C4-2B (cell line): ENCODE measurements at regions not wholly inside any gene's neighbourhood (a gene's known extent, or its start where the extent isn't known, plus 50 kb on each side); places are given as distances from the start of the nearest gene placed in this dataset.

Experiments
- H3K27ac ChIP-seq: fragments of 450-650 bp; 2 replicates; pipeline ENCODE4 v1.5.1; 2017
- CTCF ChIP-seq: fragments of 450-650 bp; conservative IDR thresholded peaks from 2 replicates; pipeline ENCODE4 v1.5.1; 2017; ENCODE audit warnings: mild to moderate bottlenecking
- ZFX ChIP-seq: fragments of 450-650 bp; IDR thresholded peaks from 2 replicates; pipeline ENCODE4 v1.6.1; 2017

GRCh38 chr2:173613386-173613785, 258.7 kb downstream of the CDCA7 start:
- H3K27ac ChIP-seq, result no peak overlapping the region
- TF ChIP-seq ZFX, result no peak
- no peak for TF ChIP-seq CTCF

GRCh38 chr2:173614265-173614930, 259.7 kb downstream of the CDCA7 start:
- TF ChIP-seq CTCF, result no peak
- no peak for TF ChIP-seq ZFX
- no peak overlapping the region for H3K27ac ChIP-seq

GRCh38 chr2:173623438-173624319, 269.0 kb downstream of the CDCA7 start:
- TF ChIP-seq CTCF, result no peak

GRCh38 chr2:173625315-173625714, 270.6 kb downstream of the CDCA7 start:
- no peak overlapping the region for H3K27ac ChIP-seq
- TF ChIP-seq CTCF (no peak), ZFX (no peak)

More at GRCh38 chr2:173623438-173624319, 269.0 kb downstream of the CDCA7 start:
- no peak overlapping the region for H3K27ac ChIP-seq

GRCh38 chr2:173629076-173629475, 274.4 kb downstream of the CDCA7 start:
- no peak for TF ChIP-seq ZFX
- TF ChIP-seq CTCF, result no peak
- H3K27ac ChIP-seq, result no peak overlapping the region

- TF ChIP-seq ZFX, result no peak
- no peak for TF ChIP-seq CTCF
- no peak overlapping the region; the same call in 1 of the 2 replicates for H3K27ac ChIP-seq
These were observed 275.9 kb downstream of the CDCA7 start for GRCh38 chr2:173630425-173631126.

- TF ChIP-seq ZFX (no peak), CTCF (no peak)
- H3K27ac ChIP-seq, result no peak overlapping the region; the same call in 1 of the 2 replicates
These were observed 276.4 kb downstream of the CDCA7 start for GRCh38 chr2:173631127-173631460.
